ENCODE measurements at regions not wholly inside any gene's neighbourhood (a gene's known extent, or its start where the extent isn't known, plus 50 kb on each side); places are given as distances from the start of the nearest gene placed in this dataset.

DNA sequence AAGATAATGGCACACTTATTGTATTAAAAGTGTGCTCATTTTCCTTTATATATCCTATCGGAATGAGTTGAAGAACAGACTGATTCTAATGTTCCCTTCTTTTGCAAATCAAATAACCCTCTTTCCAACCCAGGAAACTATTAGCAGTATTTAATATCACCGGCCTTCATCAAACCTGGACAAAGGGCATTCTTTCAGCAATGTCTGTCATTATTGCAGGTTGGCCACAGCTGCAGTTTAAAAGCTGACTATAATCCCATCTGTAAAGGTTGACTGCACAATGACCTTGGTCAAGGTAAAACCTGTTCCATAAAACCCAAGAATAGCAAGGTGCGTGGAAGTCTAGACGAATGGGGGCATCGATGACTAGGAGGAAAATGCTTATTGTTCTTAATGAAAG is 472.3 kb upstream of the SOX5 start:
- Histone ChIP-seq H3K9ac (ENCODE audit: low read length) (no peak overlapping the region), H3K9me3 (ENCODE audit: insufficient read depth, low read length) (no peaks in the 10 kb centered on the region), H3K4me2 (ENCODE audit: low read depth, low read length, poor library complexity, severe bottlenecking) (no peak overlapping the region), H3K9me2 (replicated peaks; ENCODE audit: insufficient read depth, low read length) (no peaks in the 10 kb centered on the region), H2AFZ (ENCODE audit: low read depth, low read length, severe bottlenecking) (no peak overlapping the region), H3K79me2 (ENCODE audit: insufficient read depth, low read length) (no peaks in the 10 kb centered on the region), H3K27me3 (ENCODE audit: low read length) (no peaks in the 10 kb centered on the region), H3F3A (ENCODE audit: insufficient read depth) (no peaks in the 10 kb centered on the region), H3K36me3 (ENCODE audit: low read length) (no peaks in the 10 kb centered on the region), H4K20me1 (ENCODE audit: low read depth, low read length) (no peaks in the 10 kb centered on the region), H3K4me3 (ENCODE audit: insufficient read depth, low read length, poor library complexity, severe bottlenecking) (no peak overlapping the region), H3K27ac (ENCODE audit: low read depth, low read length) (no peak overlapping the region)
- no peak for TF ChIP-seq EZH2phosphoT487 (conservative IDR thresholded peaks at IDR 0.05; ENCODE audit: low read length)
- TF ChIP-seq, protein P1, sequence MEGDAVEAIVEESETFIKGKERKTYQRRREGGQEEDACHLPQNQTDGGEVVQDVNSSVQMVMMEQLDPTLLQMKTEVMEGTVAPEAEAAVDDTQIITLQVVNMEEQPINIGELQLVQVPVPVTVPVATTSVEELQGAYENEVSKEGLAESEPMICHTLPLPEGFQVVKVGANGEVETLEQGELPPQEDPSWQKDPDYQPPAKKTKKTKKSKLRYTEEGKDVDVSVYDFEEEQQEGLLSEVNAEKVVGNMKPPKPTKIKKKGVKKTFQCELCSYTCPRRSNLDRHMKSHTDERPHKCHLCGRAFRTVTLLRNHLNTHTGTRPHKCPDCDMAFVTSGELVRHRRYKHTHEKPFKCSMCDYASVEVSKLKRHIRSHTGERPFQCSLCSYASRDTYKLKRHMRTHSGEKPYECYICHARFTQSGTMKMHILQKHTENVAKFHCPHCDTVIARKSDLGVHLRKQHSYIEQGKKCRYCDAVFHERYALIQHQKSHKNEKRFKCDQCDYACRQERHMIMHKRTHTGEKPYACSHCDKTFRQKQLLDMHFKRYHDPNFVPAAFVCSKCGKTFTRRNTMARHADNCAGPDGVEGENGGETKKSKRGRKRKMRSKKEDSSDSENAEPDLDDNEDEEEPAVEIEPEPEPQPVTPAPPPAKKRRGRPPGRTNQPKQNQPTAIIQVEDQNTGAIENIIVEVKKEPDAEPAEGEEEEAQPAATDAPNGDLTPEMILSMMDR (IDR thresholded peaks at IDR 0.05; ENCODE audit: insufficient read depth, low read length, poor library complexity, severe bottlenecking) = no peak

DNA sequence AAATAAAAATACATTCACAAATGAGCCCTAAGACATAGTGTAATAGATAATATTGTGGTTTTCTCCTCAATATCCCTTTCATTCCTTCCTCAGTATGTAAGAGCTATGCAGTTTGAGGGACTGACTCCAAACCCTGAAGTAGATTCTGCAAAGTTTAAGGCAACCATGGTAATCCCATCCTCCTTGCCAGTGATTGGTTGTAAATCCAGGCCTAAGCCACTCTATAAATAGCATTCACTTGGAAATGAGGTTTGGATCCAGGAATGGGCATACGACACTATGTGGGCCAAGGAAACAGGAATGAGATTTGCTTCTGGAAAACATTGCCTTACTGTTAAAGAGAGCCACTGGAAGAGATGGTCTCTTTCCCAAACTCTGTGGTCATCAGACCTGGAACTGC is 468.7 kb upstream of the SOX5 start:
- TF ChIP-seq, protein P1 (IDR thresholded peaks at IDR 0.05; ENCODE audit: insufficient read depth, low read length, poor library complexity, severe bottlenecking) = no peak
- no peak for TF ChIP-seq EZH2phosphoT487 (conservative IDR thresholded peaks at IDR 0.05; ENCODE audit: low read length)
- H3K27me3 ChIP-seq (ENCODE audit: low read length) = no peaks in the 10 kb centered on the region
- no peaks in the 10 kb centered on the region for H3K9me2 ChIP-seq (replicated peaks; ENCODE audit: insufficient read depth, low read length)
- H3F3A ChIP-seq (ENCODE audit: insufficient read depth) = no peaks in the 10 kb centered on the region
- H3K9ac ChIP-seq (ENCODE audit: low read length) = no peak overlapping the region
- no peaks in the 10 kb centered on the region for H3K79me2 ChIP-seq (ENCODE audit: insufficient read depth, low read length)
- no peaks in the 10 kb centered on the region for H4K20me1 ChIP-seq (ENCODE audit: low read depth, low read length)
- no peak overlapping the region for H3K4me2 ChIP-seq (ENCODE audit: low read depth, low read length, poor library complexity, severe bottlenecking)
- H2AFZ ChIP-seq (ENCODE audit: low read depth, low read length, severe bottlenecking) = no peak overlapping the region
- no peak overlapping the region for H3K4me3 ChIP-seq (ENCODE audit: insufficient read depth, low read length, poor library complexity, severe bottlenecking)
- no peak overlapping the region for H3K27ac ChIP-seq (ENCODE audit: low read depth, low read length)
- no peaks in the 10 kb centered on the region for H3K36me3 ChIP-seq (ENCODE audit: low read length)
- H3K9me3 ChIP-seq (ENCODE audit: insufficient read depth, low read length) = no peaks in the 10 kb centered on the region

DNA sequence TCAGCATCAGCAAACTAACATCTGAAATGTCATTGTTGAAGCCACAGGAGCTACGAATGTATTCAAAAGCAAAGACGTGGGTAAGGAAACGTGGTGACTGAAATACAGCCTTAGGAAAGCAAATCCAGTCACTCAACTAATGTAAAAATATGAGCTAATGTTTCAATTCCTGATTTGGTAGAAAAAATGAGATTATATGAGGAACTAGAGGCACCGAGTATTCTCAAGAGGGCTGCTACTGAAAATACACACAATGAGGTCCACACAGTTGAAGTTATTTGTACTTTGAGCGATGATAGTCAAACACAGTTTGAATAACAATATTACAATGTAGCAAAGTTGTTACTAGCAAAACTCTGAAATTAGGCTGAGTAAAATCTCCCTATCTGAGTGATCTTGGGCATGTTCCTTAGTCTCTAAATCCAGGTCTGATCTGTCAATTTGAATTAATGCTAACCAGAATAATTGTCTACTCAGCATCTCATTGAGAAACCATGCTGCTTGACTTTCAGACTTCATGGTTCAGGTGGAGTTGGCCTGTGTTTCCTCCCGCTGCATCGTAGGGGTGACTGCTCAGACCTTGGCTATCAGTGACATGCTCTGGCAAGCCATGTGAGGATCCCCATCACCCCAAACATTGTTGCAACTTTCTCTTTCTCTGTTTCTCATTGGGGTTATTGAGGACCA is 467.1 kb upstream of the SOX5 start:
- H3K27ac ChIP-seq (ENCODE audit: low read depth, low read length) = no peak overlapping the region
- TF ChIP-seq, protein P1 (IDR thresholded peaks at IDR 0.05; ENCODE audit: insufficient read depth, low read length, poor library complexity, severe bottlenecking) = no peak
- TF ChIP-seq EZH2phosphoT487 (conservative IDR thresholded peaks at IDR 0.05; ENCODE audit: low read length) = no peak

More for the DNA sequence above, 467.1 kb upstream of the SOX5 start:
- Histone ChIP-seq H3K9me2 (replicated peaks; ENCODE audit: insufficient read depth, low read length) (no peaks in the 10 kb centered on the region), H2AFZ (ENCODE audit: low read depth, low read length, severe bottlenecking) (no peak overlapping the region), H3K36me3 (ENCODE audit: low read length) (no peaks in the 10 kb centered on the region), H3F3A (ENCODE audit: insufficient read depth) (no peaks in the 10 kb centered on the region), H3K27me3 (ENCODE audit: low read length) (no peaks in the 10 kb centered on the region), H3K9ac (ENCODE audit: low read length) (no peak overlapping the region), H3K9me3 (ENCODE audit: insufficient read depth, low read length) (no peaks in the 10 kb centered on the region), H3K4me3 (ENCODE audit: insufficient read depth, low read length, poor library complexity, severe bottlenecking) (no peak overlapping the region), H4K20me1 (ENCODE audit: low read depth, low read length) (no peaks in the 10 kb centered on the region), H3K4me2 (ENCODE audit: low read depth, low read length, poor library complexity, severe bottlenecking) (no peak overlapping the region), H3K79me2 (ENCODE audit: insufficient read depth, low read length) (no peaks in the 10 kb centered on the region)
